SK-N-SH (cell line): ENCODE measurements at regions not wholly inside any gene's neighbourhood (a gene's known extent, or its start where the extent isn't known, plus 50 kb on each side); places are given as distances from the start of the nearest gene placed in this dataset.

Experiments used
- CTCF ChIA-PET: fragments of 300-600, 350-600 bp; formaldehyde crosslinking; extraction: SDS; loops from one replicate; lab custom pipeline; 2021; lab: Yijun Ruan, JAX
- POLR2A ChIA-PET: fragments of 350-600 bp; sonication (Branson Sonifier 250); formaldehyde crosslinking; extraction: SDS; loops from one replicate; lab custom pipeline; 2020; ENCODE audit warnings: antibody characterized with exemption, inconsistent platforms; lab: Yijun Ruan, JAX
- DNase-seq: peaks from one replicate; pipeline ENCODE4 v3.0.0; 2012
- H2AFZ ChIP-seq: fragments of 200-600 bp; sonication (generic); 2 replicates; pipeline ENCODE4 v1.8.1; 2016; ENCODE audit warnings: antibody characterized with exemption, mild to moderate bottlenecking, low read depth
- H3F3A ChIP-seq: fragments of 200-600 bp; sonication (generic); replicated peaks from 2 replicates; pipeline ENCODE3; 2016; ENCODE audit warnings: antibody characterized with exemption, mild to moderate bottlenecking; ENCODE audit not compliant: insufficient read depth
- H3K27ac ChIP-seq, 2 experiments: fragments of 200-500 bp in 1 of 2; fragments of 200-600 bp in 1 of 2; sonication (Bioruptor generic) in 1 of 2; sonication (generic), shearing (Covaris generic) in 1 of 2; 2 replicates each; pipeline versions ENCODE4 v1.5.1 to v1.6.1; 2014 to 2016; ENCODE audit warnings: low read depth in 2 of 2, inconsistent platforms in 1 of 2, low read length in 1 of 2, mild to moderate bottlenecking in 1 of 2, mixed read lengths in 1 of 2
- H3K27me3 ChIP-seq: fragments of 200-600 bp; sonication (generic), shearing (Covaris generic); 2 replicates; pipeline ENCODE4 v1.6.1; 2016; ENCODE audit warnings: mixed run types; ENCODE audit not compliant: insufficient read depth
- H3K36me3 ChIP-seq, 2 experiments: fragments of 200-500 bp in 1 of 2; fragments of 200-600 bp in 1 of 2; sonication (Bioruptor generic) in 1 of 2; sonication (generic) in 1 of 2; replicated peaks in 1 of 2; 2 replicates each; pipeline versions ENCODE3 to v1.5.1; 2014 to 2016; ENCODE audit warnings: low read length in 1 of 2, mild to moderate bottlenecking in 1 of 2; ENCODE audit not compliant: insufficient read depth in 2 of 2, control insufficient read depth in 1 of 2
- H3K4me1 ChIP-seq, 2 experiments: fragments of 200-500 bp in 1 of 2; fragments of 200-600 bp in 1 of 2; sonication (Bioruptor generic) in 1 of 2; sonication (generic), shearing (Covaris generic) in 1 of 2; 2 replicates each; pipeline versions ENCODE4 v1.5.1 to v1.6.1; 2014 to 2016; ENCODE audit warnings: low read depth in 1 of 2, low read length in 1 of 2, mixed run types in 1 of 2; ENCODE audit not compliant: insufficient read depth in 2 of 2, control insufficient read depth in 1 of 2
- H3K4me2 ChIP-seq: fragments of 200-600 bp; sonication (generic), shearing (Covaris generic); 2 replicates; pipeline ENCODE4 v1.6.1; 2017; ENCODE audit warnings: mixed run types
- H3K4me3 ChIP-seq, 2 experiments: fragments of 200-500 bp in 1 of 2; fragments of 200-600 bp in 1 of 2; sonication (Bioruptor generic) in 1 of 2; sonication (generic), shearing (Covaris generic) in 1 of 2; 2 replicates each; pipeline versions ENCODE4 v1.5.1 to v1.8.1; 2014 to 2016; ENCODE audit warnings: low read depth in 2 of 2, inconsistent platforms in 1 of 2, low read length in 1 of 2, mild to moderate bottlenecking in 1 of 2, mixed read lengths in 1 of 2, moderate library complexity in 1 of 2
- H3K79me2 ChIP-seq: fragments of 200-600 bp; sonication (generic); 2 replicates; pipeline ENCODE4 v1.8.1; 2017; ENCODE audit warnings: mild to moderate bottlenecking; ENCODE audit not compliant: insufficient read depth
- H3K9ac ChIP-seq: fragments of 200-600 bp; sonication (generic); 2 replicates; pipeline ENCODE4 v1.6.1; 2017; ENCODE audit warnings: mixed run types
- H3K9me2 ChIP-seq: fragments of 200-600 bp; sonication (generic); 2 replicates; pipeline ENCODE4 v1.6.1; 2017; ENCODE audit warnings: mixed run types
- H3K9me3 ChIP-seq: fragments of 200-600 bp; sonication (generic); 2 replicates; pipeline ENCODE4 v1.6.1; 2017; ENCODE audit warnings: mixed run types, mild to moderate bottlenecking, moderate library complexity
- H4K20me1 ChIP-seq: fragments of 200-600 bp; sonication (generic); 2 replicates; pipeline ENCODE4 v1.6.1; 2017; ENCODE audit warnings: mild to moderate bottlenecking, mixed run types; ENCODE audit not compliant: insufficient read depth
- CHD2 ChIP-seq: fragments of 150-350 bp; IDR thresholded peaks from 2 replicates; pipeline ENCODE4 v1.6.1; 2018; ENCODE audit warnings: low read length; ENCODE audit not compliant: partially characterized antibody
- ELF1 ChIP-seq: IDR thresholded peaks from 2 replicates; pipeline ENCODE4 v1.4.0; 2012
- EP300 ChIP-seq, 2 experiments: IDR thresholded peaks; 2 replicates each; pipeline versions ENCODE4 v1.4.0 to v1.6.1; 2012; ENCODE audit warnings: borderline replicate concordance in 1 of 2, low read depth in 1 of 2, low read length in 1 of 2
- EZH2phosphoT487 ChIP-seq: fragments of 200-600 bp; sonication (generic); IDR thresholded peaks from 2 replicates; pipeline ENCODE4 v1.6.1; 2017; ENCODE audit warnings: low read depth, mixed run types, mild to moderate bottlenecking, antibody characterized with exemption, moderate library complexity, borderline replicate concordance
- FOXJ3 ChIP-seq: sonication (generic); formaldehyde crosslinking; IDR thresholded peaks from 2 replicates; pipeline ENCODE4 v1.5.1; 2020; ENCODE audit warnings: mild to moderate bottlenecking, missing genetic modification reagents
- GATA2 ChIP-seq: sonication (generic); formaldehyde crosslinking; IDR thresholded peaks from 2 replicates; pipeline ENCODE4 v1.5.0; 2020; ENCODE audit warnings: mild to moderate bottlenecking, missing genetic modification reagents
- MEF2A ChIP-seq: IDR thresholded peaks from 2 replicates; pipeline ENCODE4 v1.4.0; 2012; ENCODE audit warnings: low read depth, borderline replicate concordance
- NFIC ChIP-seq: IDR thresholded peaks from 2 replicates; pipeline ENCODE4 v1.4.0; 2012; ENCODE audit warnings: borderline replicate concordance
- POLR2AphosphoS5 ChIP-seq: IDR thresholded peaks from 2 replicates; pipeline ENCODE4 v1.6.1; 2012; ENCODE audit warnings: low read depth, low read length
- RAD21 ChIP-seq: IDR thresholded peaks from 2 replicates; pipeline ENCODE4 v1.6.1; 2012; ENCODE audit warnings: mild to moderate bottlenecking, low read length
- RCOR1 ChIP-seq: fragments of 150-350 bp; IDR thresholded peaks from 2 replicates; pipeline ENCODE4 v1.6.1; 2017; ENCODE audit warnings: antibody characterized with exemption, low read length
- RFX5 ChIP-seq: IDR thresholded peaks from 2 replicates; pipeline ENCODE4 v1.6.1; 2012; ENCODE audit warnings: mild to moderate bottlenecking, improper control_type of control experiment, low read length
- RXRA ChIP-seq: IDR thresholded peaks from 2 replicates; pipeline ENCODE4 v1.4.0; 2012; ENCODE audit warnings: low read depth, mild to moderate bottlenecking, borderline replicate concordance
- SIN3A ChIP-seq: IDR thresholded peaks from 2 replicates; pipeline ENCODE4 v1.6.1; 2012; ENCODE audit warnings: low read depth, mild to moderate bottlenecking, low read length, moderate library complexity, borderline replicate concordance
- SMC3 ChIP-seq: IDR thresholded peaks from 2 replicates; pipeline ENCODE4 v1.6.1; 2012; ENCODE audit warnings: low read depth, low read length, improper control_type of control experiment
- TAF1 ChIP-seq: IDR thresholded peaks from 2 replicates; pipeline ENCODE4 v1.6.1; 2012; ENCODE audit warnings: low read depth, mild to moderate bottlenecking, low read length, moderate library complexity, borderline replicate concordance
- TCF12 ChIP-seq: IDR thresholded peaks from 2 replicates; pipeline ENCODE4 v1.4.0; 2012
- WGBS: methylation state at CpG from one replicate; pipeline ENCODE4 v1.1.6; 2017; ENCODE audit warnings: low lambda C conversion rate; 5-methylcytosine and 5-hydroxymethylcytosine counted together
- TF ChIP-seq, protein P1 (sequence below): IDR thresholded peaks from 2 replicates; pipeline ENCODE4 v1.4.0; 2012; ENCODE audit warnings: low read depth
- TF ChIP-seq, protein P2 (sequence below): fragments of 150-350 bp; IDR thresholded peaks from 2 replicates; pipeline ENCODE4 v1.6.1; 2016; ENCODE audit warnings: mild to moderate bottlenecking, low read depth, low read length
- TF ChIP-seq, protein P3 (sequence below): IDR thresholded peaks from 2 replicates; pipeline ENCODE4 v1.4.0; 2012; ENCODE audit warnings: low read depth, borderline replicate concordance
- TF ChIP-seq, protein P4 (sequence below): fragments of 150-350 bp; IDR thresholded peaks from 2 replicates; pipeline ENCODE4 v1.6.1; 2017; ENCODE audit warnings: antibody characterized with exemption, low read length, low read depth, borderline replicate concordance
- TF ChIP-seq, protein P5 (sequence below): IDR thresholded peaks from 2 replicates; pipeline ENCODE4 v1.4.0; 2012; ENCODE audit warnings: low read depth, borderline replicate concordance

DNA sequence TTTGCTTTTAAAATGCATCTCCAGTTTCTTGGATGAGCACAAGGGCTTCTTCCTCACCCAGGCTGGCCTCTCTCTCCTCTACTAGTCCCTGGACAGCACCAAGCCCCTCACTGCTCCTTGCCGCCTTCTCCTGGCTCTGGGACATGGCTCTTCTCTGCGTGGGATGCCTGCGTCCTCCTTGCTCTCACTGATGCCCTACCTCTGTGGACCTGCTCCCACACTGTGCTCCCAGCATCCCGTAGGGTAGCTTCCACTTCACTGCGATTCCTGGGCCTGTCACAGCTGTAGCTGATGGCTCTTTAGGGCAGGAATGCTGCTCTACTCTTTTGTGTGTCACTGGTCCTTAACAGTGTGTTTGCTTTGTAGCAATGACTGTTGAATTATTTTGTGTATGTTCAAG lies 136.3 kb downstream of the SNX19 start:
- POLR2A ChIA-PET: no interaction called here
- H3K27ac ChIP-seq: no peak overlapping the region
- no peak for DNase-seq
- H3K27me3 ChIP-seq: no peaks in the 10 kb centered on the region
- H2AFZ ChIP-seq: no peak overlapping the region
- no peak overlapping the region for H3K4me2 ChIP-seq
- no peaks in the 10 kb centered on the region for H3K9me3 ChIP-seq
- peaks cover 13% of the 10 kb centered on the region for H3F3A ChIP-seq
- H3K36me3 ChIP-seq: no peaks in the 10 kb centered on the region
- no peaks in the 10 kb centered on the region for H3K79me2 ChIP-seq
- TF ChIP-seq NFIC: no peak
- TF ChIP-seq TAF1: no peak
- TF ChIP-seq EP300 (IDR thresholded peaks at IDR 0.05; ENCODE audit: borderline replicate concordance in 1 of 2, low read depth in 1 of 2, low read length in 1 of 2): no peak
- TF ChIP-seq SIN3A: no peak
- TF ChIP-seq CHD2: no peak
- TF ChIP-seq TCF12: no peak
- TF ChIP-seq, protein P1, sequence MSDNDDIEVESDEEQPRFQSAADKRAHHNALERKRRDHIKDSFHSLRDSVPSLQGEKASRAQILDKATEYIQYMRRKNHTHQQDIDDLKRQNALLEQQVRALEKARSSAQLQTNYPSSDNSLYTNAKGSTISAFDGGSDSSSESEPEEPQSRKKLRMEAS: no peak
- TF ChIP-seq RXRA: no peak
- no peak for TF ChIP-seq RFX5
- TF ChIP-seq MEF2A: no peak
- TF ChIP-seq, protein P2, sequence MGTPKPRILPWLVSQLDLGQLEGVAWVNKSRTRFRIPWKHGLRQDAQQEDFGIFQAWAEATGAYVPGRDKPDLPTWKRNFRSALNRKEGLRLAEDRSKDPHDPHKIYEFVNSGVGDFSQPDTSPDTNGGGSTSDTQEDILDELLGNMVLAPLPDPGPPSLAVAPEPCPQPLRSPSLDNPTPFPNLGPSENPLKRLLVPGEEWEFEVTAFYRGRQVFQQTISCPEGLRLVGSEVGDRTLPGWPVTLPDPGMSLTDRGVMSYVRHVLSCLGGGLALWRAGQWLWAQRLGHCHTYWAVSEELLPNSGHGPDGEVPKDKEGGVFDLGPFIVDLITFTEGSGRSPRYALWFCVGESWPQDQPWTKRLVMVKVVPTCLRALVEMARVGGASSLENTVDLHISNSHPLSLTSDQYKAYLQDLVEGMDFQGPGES: no peak
- no peak for TF ChIP-seq SMC3
- TF ChIP-seq FOXJ3 (CRISPR knock-in tag): no peak
- no peak for TF ChIP-seq EZH2phosphoT487
- no peak for TF ChIP-seq POLR2AphosphoS5
- no peak overlapping the region for H3K4me3 ChIP-seq
- H3K4me1 ChIP-seq: peaks cover 0 to 15% of the 10 kb centered on the region in 2 experiments; a peak in 1 of 4 replicates
- CTCF ChIA-PET: no interaction called here
- WGBS: 83% methylated on average over 5 of the region's 5 CpGs
- no peaks in the 10 kb centered on the region for H3K9me2 ChIP-seq
- H4K20me1 ChIP-seq: no peaks in the 10 kb centered on the region
- H3K9ac ChIP-seq: no peak overlapping the region

DNA sequence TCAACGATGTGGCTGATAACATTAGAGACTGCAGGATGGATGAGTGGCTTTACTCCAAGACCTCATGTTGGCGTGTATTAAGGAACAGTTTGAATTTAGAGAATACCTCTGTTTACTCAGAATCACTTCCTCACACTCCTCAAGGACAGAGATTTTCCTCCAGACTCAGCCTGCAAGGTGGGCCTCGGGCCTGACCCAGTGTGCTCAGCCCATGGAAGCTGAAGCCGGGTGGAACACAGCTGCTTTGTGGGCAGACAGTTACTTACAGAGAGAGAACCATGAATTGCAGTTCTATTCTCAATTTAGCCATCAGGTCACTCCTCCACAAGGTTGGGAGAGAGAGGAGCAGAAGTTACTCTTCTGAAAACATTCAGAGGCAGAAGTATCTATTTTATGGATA lies 135.8 kb downstream of the SNX19 start:
- Histone ChIP-seq H2AFZ (no peak overlapping the region), H3K27ac (no peak overlapping the region), H3K9me2 (no peaks in the 10 kb centered on the region), H3K9me3 (no peaks in the 10 kb centered on the region), H3K27me3 (no peaks in the 10 kb centered on the region), H3K9ac (no peak overlapping the region), H3K4me1 (peaks cover 0 to 15% of the 10 kb centered on the region in 2 experiments; a peak in 1 of 4 replicates), H3K4me3 (no peak overlapping the region), H3K36me3 (no peaks in the 10 kb centered on the region), H3F3A (peaks cover 13% of the 10 kb centered on the region), H3K4me2 (no peak overlapping the region), H4K20me1 (no peaks in the 10 kb centered on the region), H3K79me2 (no peaks in the 10 kb centered on the region)
- TF ChIP-seq GATA2 (CRISPR knock-in tag) (no peak), SMC3 (no peak), RAD21 (no peak), POLR2AphosphoS5 (no peak), RXRA (no peak), TCF12 (no peak), ELF1 (no peak), MEF2A (no peak), TAF1 (no peak), EZH2phosphoT487 (no peak), RCOR1 (no peak)
- TF ChIP-seq, protein P3, sequence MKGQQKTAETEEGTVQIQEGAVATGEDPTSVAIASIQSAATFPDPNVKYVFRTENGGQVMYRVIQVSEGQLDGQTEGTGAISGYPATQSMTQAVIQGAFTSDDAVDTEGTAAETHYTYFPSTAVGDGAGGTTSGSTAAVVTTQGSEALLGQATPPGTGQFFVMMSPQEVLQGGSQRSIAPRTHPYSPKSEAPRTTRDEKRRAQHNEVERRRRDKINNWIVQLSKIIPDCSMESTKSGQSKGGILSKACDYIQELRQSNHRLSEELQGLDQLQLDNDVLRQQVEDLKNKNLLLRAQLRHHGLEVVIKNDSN: no peak
- TF ChIP-seq, protein P4, sequence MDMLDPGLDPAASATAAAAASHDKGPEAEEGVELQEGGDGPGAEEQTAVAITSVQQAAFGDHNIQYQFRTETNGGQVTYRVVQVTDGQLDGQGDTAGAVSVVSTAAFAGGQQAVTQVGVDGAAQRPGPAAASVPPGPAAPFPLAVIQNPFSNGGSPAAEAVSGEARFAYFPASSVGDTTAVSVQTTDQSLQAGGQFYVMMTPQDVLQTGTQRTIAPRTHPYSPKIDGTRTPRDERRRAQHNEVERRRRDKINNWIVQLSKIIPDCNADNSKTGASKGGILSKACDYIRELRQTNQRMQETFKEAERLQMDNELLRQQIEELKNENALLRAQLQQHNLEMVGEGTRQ: no peak
- TF ChIP-seq, protein P5, sequence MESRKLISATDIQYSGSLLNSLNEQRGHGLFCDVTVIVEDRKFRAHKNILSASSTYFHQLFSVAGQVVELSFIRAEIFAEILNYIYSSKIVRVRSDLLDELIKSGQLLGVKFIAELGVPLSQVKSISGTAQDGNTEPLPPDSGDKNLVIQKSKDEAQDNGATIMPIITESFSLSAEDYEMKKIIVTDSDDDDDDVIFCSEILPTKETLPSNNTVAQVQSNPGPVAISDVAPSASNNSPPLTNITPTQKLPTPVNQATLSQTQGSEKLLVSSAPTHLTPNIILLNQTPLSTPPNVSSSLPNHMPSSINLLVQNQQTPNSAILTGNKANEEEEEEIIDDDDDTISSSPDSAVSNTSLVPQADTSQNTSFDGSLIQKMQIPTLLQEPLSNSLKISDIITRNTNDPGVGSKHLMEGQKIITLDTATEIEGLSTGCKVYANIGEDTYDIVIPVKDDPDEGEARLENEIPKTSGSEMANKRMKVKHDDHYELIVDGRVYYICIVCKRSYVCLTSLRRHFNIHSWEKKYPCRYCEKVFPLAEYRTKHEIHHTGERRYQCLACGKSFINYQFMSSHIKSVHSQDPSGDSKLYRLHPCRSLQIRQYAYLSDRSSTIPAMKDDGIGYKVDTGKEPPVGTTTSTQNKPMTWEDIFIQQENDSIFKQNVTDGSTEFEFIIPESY: no peak
- ChIA-PET CTCF (no interaction called here), POLR2A (no interaction called here)
- no peak for DNase-seq
- 70% methylated on average over 4 of the region's 4 CpGs for WGBS
